MM.1S (cell line): ENCODE measurements at regions not wholly inside any gene's neighbourhood (a gene's known extent, or its start where the extent isn't known, plus 50 kb on each side); places are given as distances from the start of the nearest gene placed in this dataset.

ENCODE experiments used
- CTCF ChIP-seq: fragments of 300-600 bp; sonication (generic); IDR thresholded peaks from 2 replicates; pipeline ENCODE4 v1.5.1; 2016; ENCODE audit warnings: antibody characterized with exemption, low read length, mixed read lengths
- EZH2phosphoT487 ChIP-seq: fragments of 300-600 bp; sonication (generic); IDR thresholded peaks from 2 replicates; pipeline ENCODE4 v1.6.1; 2018; ENCODE audit warnings: antibody characterized with exemption, low read length

DNA sequence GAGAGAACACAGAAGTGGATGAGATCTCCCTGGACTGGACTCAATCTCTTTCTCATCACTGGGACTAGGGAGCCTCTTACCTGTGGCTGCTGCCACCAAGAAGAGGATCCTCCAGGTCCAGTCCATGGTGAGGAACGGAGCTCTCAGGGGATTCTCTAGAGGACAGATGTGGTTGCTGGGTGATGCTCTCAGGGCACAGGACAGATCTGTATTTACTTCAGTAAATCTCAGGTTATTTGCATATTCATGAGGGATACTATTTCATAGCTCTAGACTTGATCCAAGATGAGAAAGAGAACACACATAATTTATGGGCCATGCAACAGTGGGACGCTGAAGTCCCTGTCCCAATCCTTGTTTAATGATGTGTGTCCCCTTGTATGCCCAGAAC lies 460.5 kb downstream of the TMEM121 start:
- TF ChIP-seq CTCF (no peak), EZH2phosphoT487 (no peak)
